ENCODE measurements at regions not wholly inside any gene's neighbourhood (a gene's known extent, or its start where the extent isn't known, plus 50 kb on each side); places are given as distances from the start of the nearest gene placed in this dataset.

GRCh38 chr3:80785475-80785874, 976.0 kb downstream of the GBE1 start:
- TF ChIP-seq, protein P1, sequence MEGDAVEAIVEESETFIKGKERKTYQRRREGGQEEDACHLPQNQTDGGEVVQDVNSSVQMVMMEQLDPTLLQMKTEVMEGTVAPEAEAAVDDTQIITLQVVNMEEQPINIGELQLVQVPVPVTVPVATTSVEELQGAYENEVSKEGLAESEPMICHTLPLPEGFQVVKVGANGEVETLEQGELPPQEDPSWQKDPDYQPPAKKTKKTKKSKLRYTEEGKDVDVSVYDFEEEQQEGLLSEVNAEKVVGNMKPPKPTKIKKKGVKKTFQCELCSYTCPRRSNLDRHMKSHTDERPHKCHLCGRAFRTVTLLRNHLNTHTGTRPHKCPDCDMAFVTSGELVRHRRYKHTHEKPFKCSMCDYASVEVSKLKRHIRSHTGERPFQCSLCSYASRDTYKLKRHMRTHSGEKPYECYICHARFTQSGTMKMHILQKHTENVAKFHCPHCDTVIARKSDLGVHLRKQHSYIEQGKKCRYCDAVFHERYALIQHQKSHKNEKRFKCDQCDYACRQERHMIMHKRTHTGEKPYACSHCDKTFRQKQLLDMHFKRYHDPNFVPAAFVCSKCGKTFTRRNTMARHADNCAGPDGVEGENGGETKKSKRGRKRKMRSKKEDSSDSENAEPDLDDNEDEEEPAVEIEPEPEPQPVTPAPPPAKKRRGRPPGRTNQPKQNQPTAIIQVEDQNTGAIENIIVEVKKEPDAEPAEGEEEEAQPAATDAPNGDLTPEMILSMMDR (IDR thresholded peaks at IDR 0.05): no peak
- TF ChIP-seq POLR2A (IDR thresholded peaks at IDR 0.05): no peak

All from esophagus squamous epithelium (tissue), 4 donors.